ENCODE measurements at regions not wholly inside any gene's neighbourhood (a gene's known extent, or its start where the extent isn't known, plus 50 kb on each side); places are given as distances from the start of the nearest gene placed in this dataset.
A peak's percentile ranks its signal among the peaks of the same experiment; 100 is the strongest.

- no peak for DNase-seq (ENCODE audit: extremely low read depth in 1 of 11, low read depth in 9 of 11, low spot score in 4 of 11)
Observed at GRCh38 chr10:21171936-21172541, 274.9 kb upstream of the NEBL start.

- DNase-seq (ENCODE audit: extremely low read depth in 1 of 11, low read depth in 9 of 11, low spot score in 4 of 11): no peak
Observed at GRCh38 chr10:21171197-21171935, 274.3 kb upstream of the NEBL start.

GRCh38 chr10:21170216-21170615 is 273.1 kb upstream of the NEBL start:
- DNase-seq (ENCODE audit: extremely low read depth in 1 of 11, low read depth in 9 of 11, low spot score in 4 of 11): peak in 2 of 11 donors; percentile 35

- no peak for DNase-seq (ENCODE audit: extremely low read depth in 1 of 11, low read depth in 9 of 11, low spot score in 4 of 11)
Observed at GRCh38 chr10:21169271-21169670, 272.2 kb upstream of the NEBL start.

GRCh38 chr10:21167288-21168010 is 270.3 kb upstream of the NEBL start:
- no peak for DNase-seq (ENCODE audit: extremely low read depth in 1 of 11, low read depth in 9 of 11, low spot score in 4 of 11)

- peak in 1 of 11 donors; percentile 18 for DNase-seq (ENCODE audit: extremely low read depth in 1 of 11, low read depth in 9 of 11, low spot score in 4 of 11)
Observed at GRCh38 chr10:21166557-21167287, 269.6 kb upstream of the NEBL start.

GRCh38 chr10:21165489-21165888 is 268.4 kb upstream of the NEBL start:
- no peak for DNase-seq (ENCODE audit: extremely low read depth in 1 of 11, low read depth in 9 of 11, low spot score in 4 of 11)

GRCh38 chr10:21164687-21165086 is 267.6 kb upstream of the NEBL start:
- no peak for DNase-seq (ENCODE audit: extremely low read depth in 1 of 11, low read depth in 9 of 11, low spot score in 4 of 11)

- DNase-seq (ENCODE audit: extremely low read depth in 1 of 11, low read depth in 9 of 11, low spot score in 4 of 11): no peak
Observed at GRCh38 chr10:21162948-21163347, 265.8 kb upstream of the NEBL start.

- DNase-seq (ENCODE audit: extremely low read depth in 1 of 11, low read depth in 9 of 11, low spot score in 4 of 11): peak in 1 of 11 donors; percentile 25
Observed at GRCh38 chr10:21161647-21162046, 264.5 kb upstream of the NEBL start.

- no peak for DNase-seq (ENCODE audit: extremely low read depth in 1 of 11, low read depth in 9 of 11, low spot score in 4 of 11)
Observed at GRCh38 chr10:21161090-21161625, 264.0 kb upstream of the NEBL start.

- no peak for DNase-seq (ENCODE audit: extremely low read depth in 1 of 11, low read depth in 9 of 11, low spot score in 4 of 11)
Observed at GRCh38 chr10:21160116-21160515, 263.0 kb upstream of the NEBL start.

- no peak for DNase-seq (ENCODE audit: extremely low read depth in 1 of 11, low read depth in 9 of 11, low spot score in 4 of 11)
Observed at GRCh38 chr10:21159669-21160068, 262.6 kb upstream of the NEBL start.

- no peak for DNase-seq (ENCODE audit: extremely low read depth in 1 of 11, low read depth in 9 of 11, low spot score in 4 of 11)
Observed at GRCh38 chr10:21158301-21158700, 261.2 kb upstream of the NEBL start.

GRCh38 chr10:21157664-21158063 is 260.6 kb upstream of the NEBL start:
- DNase-seq (ENCODE audit: extremely low read depth in 1 of 11, low read depth in 9 of 11, low spot score in 4 of 11): no peak

GRCh38 chr10:21150166-21150565 is 253.1 kb upstream of the NEBL start:
- DNase-seq (ENCODE audit: extremely low read depth in 1 of 11, low read depth in 9 of 11, low spot score in 4 of 11): peak in 1 of 11 donors; percentile 38

- no peak for DNase-seq (ENCODE audit: extremely low read depth in 1 of 11, low read depth in 9 of 11, low spot score in 4 of 11)
Observed at GRCh38 chr10:21146436-21146789, 249.3 kb upstream of the NEBL start.

GRCh38 chr10:21145751-21146435 is 248.8 kb upstream of the NEBL start:
- no peak for DNase-seq (ENCODE audit: extremely low read depth in 1 of 11, low read depth in 9 of 11, low spot score in 4 of 11)

- no peak for DNase-seq (ENCODE audit: extremely low read depth in 1 of 11, low read depth in 9 of 11, low spot score in 4 of 11)
Observed at GRCh38 chr10:21144047-21144446, 246.9 kb upstream of the NEBL start.
